Right lung (tissue), 2 donors: ENCODE measurements at regions not wholly inside any gene's neighbourhood (a gene's known extent, or its start where the extent isn't known, plus 50 kb on each side); places are given as distances from the start of the nearest gene placed in this dataset.
A peak's percentile ranks its signal among the peaks of the same experiment; 100 is the strongest.

Experiments
- DNase-seq, 2 donors: peaks; one replicate each; pipeline ENCODE4 v3.0.0-alpha.2; 2013

- no peak for DNase-seq
Measured at GRCh38 chr12:58529897-58530741, 390.2 kb downstream of the LRIG3 start.

- no peak for DNase-seq
Measured at GRCh38 chr12:58530742-58531062, 389.6 kb downstream of the LRIG3 start.

GRCh38 chr12:58532855-58533608 is 387.3 kb downstream of the LRIG3 start:
- DNase-seq = no peak

GRCh38 chr12:58533652-58534051 is 386.7 kb downstream of the LRIG3 start:
- no peak for DNase-seq

GRCh38 chr12:58537278-58537677 is 383.0 kb downstream of the LRIG3 start:
- DNase-seq = no peak

- no peak for DNase-seq
Measured at GRCh38 chr12:58539295-58539694, 381.0 kb downstream of the LRIG3 start.

GRCh38 chr12:58540480-58541299 is 379.6 kb downstream of the LRIG3 start:
- peak; percentile 61 to 71 for DNase-seq

- DNase-seq = no peak
Measured at GRCh38 chr12:58541300-58541690, 379.0 kb downstream of the LRIG3 start.

GRCh38 chr12:58544281-58544680 is 376.0 kb downstream of the LRIG3 start:
- no peak for DNase-seq

GRCh38 chr12:58547217-58547616 is 373.1 kb downstream of the LRIG3 start:
- no peak for DNase-seq

- no peak for DNase-seq
Measured at GRCh38 chr12:58548801-58549200, 371.5 kb downstream of the LRIG3 start.

- DNase-seq = no peak
Measured at GRCh38 chr12:58554522-58555157, 365.7 kb downstream of the LRIG3 start.

GRCh38 chr12:58557171-58557570 is 363.1 kb downstream of the LRIG3 start:
- no peak for DNase-seq

- DNase-seq = no peak
Measured at GRCh38 chr12:58557661-58558060, 362.6 kb downstream of the LRIG3 start.

GRCh38 chr12:58563621-58564020 is 356.7 kb downstream of the LRIG3 start:
- no peak for DNase-seq

GRCh38 chr12:58564721-58565120 is 355.6 kb downstream of the LRIG3 start:
- no peak for DNase-seq

GRCh38 chr12:58566599-58566998 is 353.7 kb downstream of the LRIG3 start:
- no peak for DNase-seq

- DNase-seq = no peak
Measured at GRCh38 chr12:58567189-58567588, 353.1 kb downstream of the LRIG3 start.

GRCh38 chr12:58570411-58570810 is 349.9 kb downstream of the LRIG3 start:
- no peak for DNase-seq

- DNase-seq = peak; percentile 58 to 60
Measured at GRCh38 chr12:58575256-58575655, 345.0 kb downstream of the LRIG3 start.

- DNase-seq = peak; percentile 52 to 63
Measured at GRCh38 chr12:58576081-58576480, 344.2 kb downstream of the LRIG3 start.

- no peak for DNase-seq
Measured at GRCh38 chr12:58576916-58577315, 343.4 kb downstream of the LRIG3 start.
